BLaER1 treated with 17β-estradiol and CSF1 and Interleukin-3, amounts not matched to agents 10 nM and 100 nM (cell line): ENCODE measurements at regions not wholly inside any gene's neighbourhood (a gene's known extent, or its start where the extent isn't known, plus 50 kb on each side); places are given as distances from the start of the nearest gene placed in this dataset.
A peak's percentile ranks its signal among the peaks of the same experiment; 100 is the strongest.
"Not testable (repeated sequence)": the region's sequence is repeated elsewhere in the genome, so short reads cannot be mapped to it uniquely, and the experiment has no call there.

ENCODE experiments used
- H3K27ac ChIP-seq, 11 experiments: shearing (Covaris generic); formaldehyde crosslinking; 2 replicates each; pipeline ENCODE4 v1.8.1; 2022
- H3K27me3 ChIP-seq, 11 experiments: shearing (Covaris generic); formaldehyde crosslinking; 2 replicates each; pipeline ENCODE4 v1.8.1; 2022
- H3K36me3 ChIP-seq, 11 experiments: shearing (Covaris generic); formaldehyde crosslinking; 2 replicates each; pipeline ENCODE4 v1.8.1; 2022
- H3K4me1 ChIP-seq, 10 experiments: shearing (Covaris generic); formaldehyde crosslinking; 2 replicates each; pipeline ENCODE4 v1.8.1; 2022
- H3K4me2 ChIP-seq, 11 experiments: shearing (Covaris generic); formaldehyde crosslinking; 2 replicates each; pipeline ENCODE4 v1.8.1; 2022
- H3K4me3 ChIP-seq, 10 experiments: shearing (Covaris generic); formaldehyde crosslinking; 2 replicates each; pipeline ENCODE4 v1.8.1; 2022
- H3K9ac ChIP-seq, 11 experiments: shearing (Covaris generic); formaldehyde crosslinking; 2 replicates each; pipeline ENCODE4 v1.8.1; 2022
- H3K9me3 ChIP-seq, 11 experiments: shearing (Covaris generic); formaldehyde crosslinking; replicated peaks in 1 of 11; 2 replicates each; pipeline ENCODE4 v1.8.1; 2022
- H4K20me1 ChIP-seq, 11 experiments: shearing (Covaris generic); formaldehyde crosslinking; 2 replicates each; pipeline ENCODE4 v1.8.1; 2022
- Cebpa-rat ChIP-seq, 11 experiments: shearing (Covaris generic); IDR thresholded peaks; 2 replicates each; pipeline ENCODE4 v1.8.1; 2022

- no peak for TF ChIP-seq Cebpa-rat (IDR thresholded peaks at IDR 0.05)
- H3K4me2 ChIP-seq, result no peak overlapping the region
Observed at GRCh38 chr15:36449084-36449661, 130.3 kb upstream of the CDIN1 start.

GRCh38 chr15:36449662-36450145 lies 129.7 kb upstream of the CDIN1 start:
- H3K27ac ChIP-seq, result no peak overlapping the region
- no peak overlapping the region for H3K9ac ChIP-seq

More at GRCh38 chr15:36449084-36449661, 130.3 kb upstream of the CDIN1 start:
- H3K27ac ChIP-seq, result no peak overlapping the region
- no peaks in the 10 kb centered on the region for H4K20me1 ChIP-seq
- no peaks in the 10 kb centered on the region for H3K27me3 ChIP-seq
- H3K4me3 ChIP-seq, result no peak overlapping the region
- H3K9ac ChIP-seq, result no peak overlapping the region
- no peaks in the 10 kb centered on the region for H3K4me1 ChIP-seq
- no peaks in the 10 kb centered on the region for H3K36me3 ChIP-seq
- H3K9me3 ChIP-seq, result peaks cover 0 to 1% (median 0%) of the 10 kb centered on the region in 11 experiments; a peak in 1 of 22 replicates

GRCh38 chr15:36454244-36454643 lies 125.2 kb upstream of the CDIN1 start:
- H3K4me1 ChIP-seq, H3K27me3 ChIP-seq, H3K36me3 ChIP-seq, H4K20me1 ChIP-seq, H3K4me2 ChIP-seq, H3K27ac ChIP-seq, H3K9me3 ChIP-seq, H3K4me3 ChIP-seq, H3K9ac ChIP-seq: not testable (repeated sequence)

More at GRCh38 chr15:36449662-36450145, 129.7 kb upstream of the CDIN1 start:
- Histone ChIP-seq H3K4me2 (no peak overlapping the region), H4K20me1 (no peaks in the 10 kb centered on the region), H3K4me1 (no peaks in the 10 kb centered on the region), H3K36me3 (no peaks in the 10 kb centered on the region), H3K27me3 (no peaks in the 10 kb centered on the region), H3K4me3 (no peak overlapping the region), H3K9me3 (peaks cover 0 to 5% (median 0%) of the 10 kb centered on the region in 11 experiments; a peak in 1 of 22 replicates)
- TF ChIP-seq Cebpa-rat (IDR thresholded peaks at IDR 0.05), result no peak

- H3K27ac ChIP-seq, result no peak overlapping the region
- peaks cover 6 to 14% (median 11%) of the 10 kb centered on the region in 11 experiments; a peak in 14 of 22 replicates for H3K9me3 ChIP-seq
- no peak overlapping the region for H3K4me2 ChIP-seq
- no peak for TF ChIP-seq Cebpa-rat (IDR thresholded peaks at IDR 0.05)
- no peaks in the 10 kb centered on the region for H3K27me3 ChIP-seq
- peaks cover 0 to 5% (median 0%) of the 10 kb centered on the region in 10 experiments; a peak in 1 of 20 replicates for H3K4me1 ChIP-seq
- no peak overlapping the region for H3K9ac ChIP-seq
- no peaks in the 10 kb centered on the region for H3K36me3 ChIP-seq
- H4K20me1 ChIP-seq, result no peaks in the 10 kb centered on the region
- H3K4me3 ChIP-seq, result no peak overlapping the region
Observed at GRCh38 chr15:36458411-36458810, 121.0 kb upstream of the CDIN1 start.

- H3K4me2 ChIP-seq, result no peak overlapping the region
- no peaks in the 10 kb centered on the region for H3K36me3 ChIP-seq
- H3K27ac ChIP-seq, result no peak overlapping the region
- peaks cover 6 to 12% (median 10%) of the 10 kb centered on the region in 11 experiments; a peak in 14 of 22 replicates for H3K9me3 ChIP-seq
- H3K27me3 ChIP-seq, result no peaks in the 10 kb centered on the region
- no peaks in the 10 kb centered on the region for H4K20me1 ChIP-seq
- H3K4me1 ChIP-seq, result 0 out of 20 replicates have a peak, but pooled peaks cover 0 to 6% (median 0%) of the 10 kb centered on the region in 10 experiments
- H3K9ac ChIP-seq, result no peak overlapping the region
- H3K4me3 ChIP-seq, result no peak overlapping the region
- TF ChIP-seq Cebpa-rat (IDR thresholded peaks at IDR 0.05), result no peak
Observed at GRCh38 chr15:36465304-36465703, 114.1 kb upstream of the CDIN1 start.

GRCh38 chr15:36468746-36469145 lies 110.7 kb upstream of the CDIN1 start:
- H3K4me2 ChIP-seq, result no peak overlapping the region
- H3K27me3 ChIP-seq, result no peaks in the 10 kb centered on the region
- H3K36me3 ChIP-seq, result no peaks in the 10 kb centered on the region
- H3K9ac ChIP-seq, result no peak overlapping the region
- TF ChIP-seq Cebpa-rat (IDR thresholded peaks at IDR 0.05), result 0 out of 22 replicates have a peak, but pooled peaks of 4 of the 11 experiments have one; percentile 13 to 41 (median 28)
- H3K4me1 ChIP-seq, result 0 out of 20 replicates have a peak, but pooled peaks cover 0 to 6% (median 0%) of the 10 kb centered on the region in 10 experiments
- H4K20me1 ChIP-seq, result no peaks in the 10 kb centered on the region
- H3K27ac ChIP-seq, result no peak overlapping the region
- no peaks in the 10 kb centered on the region for H3K9me3 ChIP-seq
- H3K4me3 ChIP-seq, result no peak overlapping the region

- Histone ChIP-seq H3K4me2 (no peak overlapping the region), H3K27ac (no peak overlapping the region; a peak in 1 of 22 replicates), H3K4me3 (no peak overlapping the region), H4K20me1 (no peaks in the 10 kb centered on the region), H3K9me3 (no peaks in the 10 kb centered on the region), H3K9ac (no peak overlapping the region), H3K36me3 (no peaks in the 10 kb centered on the region), H3K27me3 (no peaks in the 10 kb centered on the region), H3K4me1 (0 out of 20 replicates have a peak, but pooled peaks cover 0 to 6% (median 0%) of the 10 kb centered on the region in 10 experiments)
- TF ChIP-seq Cebpa-rat (IDR thresholded peaks at IDR 0.05), result no peak
Observed at GRCh38 chr15:36469311-36469966, 110.0 kb upstream of the CDIN1 start.

GRCh38 chr15:36472672-36473071 lies 106.8 kb upstream of the CDIN1 start:
- 0 out of 22 replicates have a peak, but pooled peaks of 1 of the 11 experiments have one; percentile 26 for TF ChIP-seq Cebpa-rat (IDR thresholded peaks at IDR 0.05)
- H3K4me3 ChIP-seq, result no peak overlapping the region
- H3K9me3 ChIP-seq, result no peaks in the 10 kb centered on the region
- H4K20me1 ChIP-seq, result no peaks in the 10 kb centered on the region
- H3K27me3 ChIP-seq, result no peaks in the 10 kb centered on the region
- no peak overlapping the region for H3K9ac ChIP-seq
- no peak overlapping the region for H3K4me2 ChIP-seq
- H3K27ac ChIP-seq, result no peak overlapping the region
- no peaks in the 10 kb centered on the region for H3K36me3 ChIP-seq
- 0 out of 20 replicates have a peak, but pooled peaks cover 0 to 6% (median 0%) of the 10 kb centered on the region in 10 experiments for H3K4me1 ChIP-seq

GRCh38 chr15:36478561-36478960 lies 100.9 kb upstream of the CDIN1 start:
- Histone ChIP-seq H3K9ac (no peak overlapping the region), H3K27ac (no peak overlapping the region), H3K36me3 (no peaks in the 10 kb centered on the region), H4K20me1 (no peaks in the 10 kb centered on the region), H3K27me3 (no peaks in the 10 kb centered on the region), H3K4me3 (no peak overlapping the region), H3K4me1 (no peaks in the 10 kb centered on the region), H3K4me2 (no peak overlapping the region), H3K9me3 (peaks cover 0 to 8% (median 0%) of the 10 kb centered on the region in 11 experiments; a peak in 3 of 22 replicates)
- TF ChIP-seq Cebpa-rat (IDR thresholded peaks at IDR 0.05), result no peak
